KMS-11 (cell line): ENCODE measurements at regions not wholly inside any gene's neighbourhood (a gene's known extent, or its start where the extent isn't known, plus 50 kb on each side); places are given as distances from the start of the nearest gene placed in this dataset.

Experiments used
- H2AFZ ChIP-seq: fragments of 200-600 bp; sonication (generic); 2 replicates; pipeline ENCODE4 v1.6.1; 2016; ENCODE audit warnings: antibody characterized with exemption, mixed run types, low read depth
- H3K27ac ChIP-seq: fragments of 200-600 bp; sonication (generic); 2 replicates; pipeline ENCODE4 v1.6.1; 2016; ENCODE audit warnings: mild to moderate bottlenecking, mixed run types
- H3K27me3 ChIP-seq: fragments of 200-600 bp; sonication (generic); 2 replicates; pipeline ENCODE4 v1.6.1; 2017; ENCODE audit warnings: mild to moderate bottlenecking, low read depth, mixed run types, moderate library complexity; ENCODE audit not compliant: insufficient read depth
- H3K36me3 ChIP-seq: fragments of 200-600 bp; sonication (generic); 2 replicates; pipeline ENCODE4 v1.6.1; 2017; ENCODE audit warnings: mild to moderate bottlenecking, mixed run types; ENCODE audit not compliant: insufficient read depth
- H3K4me1 ChIP-seq: fragments of 200-600 bp; sonication (generic); 2 replicates; pipeline ENCODE4 v1.6.1; 2016; ENCODE audit warnings: mild to moderate bottlenecking, low read depth, mixed run types; ENCODE audit not compliant: poor library complexity, severe bottlenecking
- H3K4me2 ChIP-seq: fragments of 200-600 bp; sonication (generic); 2 replicates; pipeline ENCODE4 v1.7.0; 2016; ENCODE audit warnings: mild to moderate bottlenecking, mixed run types
- H3K4me3 ChIP-seq: fragments of 200-600 bp; sonication (generic); IDR thresholded peaks from 2 replicates; pipeline ENCODE4 v1.6.1; 2017; ENCODE audit warnings: low read depth, low read length, mixed read lengths; ENCODE audit not compliant: insufficient read depth
- H3K79me2 ChIP-seq: fragments of 200-600 bp; sonication (generic); 2 replicates; pipeline ENCODE4 v1.6.1; 2016; ENCODE audit warnings: low read depth, mixed run types; ENCODE audit not compliant: insufficient read depth
- H3K9ac ChIP-seq: fragments of 200-600 bp; sonication (generic); 2 replicates; pipeline ENCODE4 v1.6.1; 2016; ENCODE audit warnings: mild to moderate bottlenecking, mixed run types
- H4K20me1 ChIP-seq: fragments of 200-600 bp; sonication (generic); 2 replicates; pipeline ENCODE4 v1.6.1; 2016; ENCODE audit warnings: mild to moderate bottlenecking, mixed run types; ENCODE audit not compliant: insufficient read depth
- CTCF ChIP-seq: fragments of 200-600 bp; sonication (generic); conservative IDR thresholded peaks from 2 replicates; pipeline ENCODE4 v1.6.1; 2017; ENCODE audit warnings: low read depth, mild to moderate bottlenecking, antibody characterized with exemption, low read length, moderate library complexity, mixed read lengths

GRCh38 chr11:134640971-134641968 lies 229.2 kb upstream of the B3GAT1 start:
- H3K4me2 ChIP-seq = no peak overlapping the region

GRCh38 chr11:134640536-134640935 lies 228.5 kb upstream of the B3GAT1 start:
- Histone ChIP-seq H2AFZ (no peak overlapping the region), H3K4me1 (peaks cover 41% of the 10 kb centered on the region), H3K27ac (no peak overlapping the region), H3K4me2 (no peak overlapping the region), H3K36me3 (no peaks in the 10 kb centered on the region), H3K4me3 (no peak overlapping the region), H3K79me2 (no peaks in the 10 kb centered on the region), H3K27me3 (no peaks in the 10 kb centered on the region), H3K9ac (no peak overlapping the region), H4K20me1 (no peaks in the 10 kb centered on the region)
- TF ChIP-seq CTCF = no peak

More at GRCh38 chr11:134640971-134641968, 229.2 kb upstream of the B3GAT1 start:
- no peak overlapping the region for H2AFZ ChIP-seq
- H3K27me3 ChIP-seq = no peaks in the 10 kb centered on the region
- H3K79me2 ChIP-seq = no peaks in the 10 kb centered on the region
- H3K4me1 ChIP-seq = peaks cover 41% of the 10 kb centered on the region
- H3K36me3 ChIP-seq = no peaks in the 10 kb centered on the region
- no peak overlapping the region for H3K9ac ChIP-seq
- H3K27ac ChIP-seq = no peak overlapping the region
- no peaks in the 10 kb centered on the region for H4K20me1 ChIP-seq
- no peak overlapping the region for H3K4me3 ChIP-seq
- TF ChIP-seq CTCF = no peak

GRCh38 chr11:134639586-134640330 lies 227.7 kb upstream of the B3GAT1 start:
- H2AFZ ChIP-seq = no peak overlapping the region; the same call in 1 of the 2 replicates
- H3K27ac ChIP-seq = peak overlapping the region; percentile 65
- H3K4me3 ChIP-seq = no peak overlapping the region
- H3K79me2 ChIP-seq = no peaks in the 10 kb centered on the region
- peak overlapping the region; percentile 66 for H3K4me2 ChIP-seq
- peaks cover 41% of the 10 kb centered on the region for H3K4me1 ChIP-seq
- no peaks in the 10 kb centered on the region for H3K36me3 ChIP-seq
- TF ChIP-seq CTCF = no peak
- no peaks in the 10 kb centered on the region for H4K20me1 ChIP-seq
- H3K9ac ChIP-seq = peak overlapping the region; percentile 37; the same call in 1 of the 2 replicates
- no peaks in the 10 kb centered on the region for H3K27me3 ChIP-seq

- Histone ChIP-seq H3K4me2 (peak overlapping the region; percentile 66), H3K9ac (peak overlapping the region; percentile 37; the same call in 1 of the 2 replicates), H2AFZ (peak overlapping the region; percentile 34), H3K79me2 (no peaks in the 10 kb centered on the region), H3K27me3 (no peaks in the 10 kb centered on the region), H3K4me3 (no peak overlapping the region), H3K36me3 (no peaks in the 10 kb centered on the region), H3K4me1 (peaks cover 41% of the 10 kb centered on the region), H3K27ac (peak overlapping the region; percentile 65), H4K20me1 (no peaks in the 10 kb centered on the region)
- no peak for TF ChIP-seq CTCF
Measured at GRCh38 chr11:134638796-134639430, 226.9 kb upstream of the B3GAT1 start.
